Caco-2 (cell line): ENCODE measurements at regions not wholly inside any gene's neighbourhood (a gene's known extent, or its start where the extent isn't known, plus 50 kb on each side); places are given as distances from the start of the nearest gene placed in this dataset.

ENCODE experiments used
- BruUV-seq: library from RNA; stranded (reverse); fragments of 400-500 nt; replicated peaks from 2 replicates; lab custom pipeline; 2021; lab: Mats Ljungman, UMichigan
- CTCF ChIA-PET: fragments of 300-600 bp; sonication (Branson Sonifier 250); formaldehyde crosslinking; loops from one replicate; lab custom pipeline; 2022; ENCODE audit warnings: antibody characterized with exemption; lab: Charles Lee
- POLR2A ChIA-PET: fragments of 300-600 bp; sonication (Branson Sonifier 250); formaldehyde crosslinking; loops from one replicate; lab custom pipeline; 2022; ENCODE audit warnings: antibody characterized with exemption; lab: Charles Lee
- DNase-seq, 2 experiments: peaks; one replicate each; pipeline versions ENCODE4 v3.0.0 to v3.0.0-alpha.2; 2020 to 2022
- H3K27me3 ChIP-seq: replicated peaks from 2 replicates; pipeline ENCODE4 v1.6.0; 2011; ENCODE audit warnings: low read length; ENCODE audit not compliant: control insufficient read depth, insufficient read depth
- H3K36me3 ChIP-seq: 2 replicates; pipeline ENCODE4 v1.5.1; 2011; ENCODE audit warnings: low read length; ENCODE audit not compliant: control insufficient read depth, insufficient read depth
- H3K4me1 ChIP-seq: fragments of 250-450 bp; sonication (Bioruptor Pico); 2 replicates; pipeline ENCODE4 v1.5.1; 2020; ENCODE audit warnings: mild to moderate bottlenecking
- H3K4me3 ChIP-seq: 2 replicates; pipeline ENCODE4 v1.5.1; 2011; ENCODE audit warnings: low read depth, mild to moderate bottlenecking, control low read depth, low read length
- H3K9me3 ChIP-seq: fragments of 250-450 bp; sonication (Bioruptor Pico); 2 replicates; pipeline ENCODE4 v1.5.1; 2020; ENCODE audit warnings: mild to moderate bottlenecking, moderate library complexity
- H3K27ac Mint-ChIP-seq: one replicate; pipeline ENCODE4 v1.8.0; 2022; ENCODE audit warnings: mixed read lengths; ENCODE audit not compliant: unreplicated experiment
- H3K27me3 Mint-ChIP-seq: one replicate; pipeline ENCODE4 v1.8.0; 2022; ENCODE audit warnings: mixed read lengths; ENCODE audit not compliant: insufficient read depth, unreplicated experiment
- H3K36me3 Mint-ChIP-seq: one replicate; pipeline ENCODE4 v1.8.0; 2022; ENCODE audit warnings: mild to moderate bottlenecking, mixed read lengths; ENCODE audit not compliant: insufficient read depth, unreplicated experiment
- H3K4me1 Mint-ChIP-seq: one replicate; pipeline ENCODE4 v1.8.0; 2022; ENCODE audit warnings: low read depth, mixed read lengths; ENCODE audit not compliant: unreplicated experiment
- H3K4me3 Mint-ChIP-seq: one replicate; pipeline ENCODE4 v1.8.0; 2022; ENCODE audit warnings: mild to moderate bottlenecking, moderate library complexity, mixed read lengths; ENCODE audit not compliant: unreplicated experiment
- H3K9me3 Mint-ChIP-seq: one replicate; pipeline ENCODE4 v1.8.0; 2022; ENCODE audit warnings: mixed read lengths; ENCODE audit not compliant: unreplicated experiment
- CTCF ChIP-seq, 2 experiments: fragments of 200-600 bp in 1 of 2; IDR thresholded peaks; 1 replicate in 1 of 2; 2 replicates in 1 of 2; pipeline versions ENCODE4 v1.5.1 to v1.8.0; 2011 to 2022; ENCODE audit warnings: antibody characterized with exemption in 1 of 2, control low read depth in 1 of 2, inconsistent platforms in 1 of 2, low read depth in 1 of 2, low read length in 1 of 2, mild to moderate bottlenecking in 1 of 2, moderate library complexity in 1 of 2; ENCODE audit not compliant: insufficient read depth in 1 of 2, severe bottlenecking in 1 of 2, unreplicated experiment in 1 of 2
- intact Hi-C: fragments of 100-400 bp; cut with micrococcal nuclease; formaldehyde crosslinking; loops from one replicate; pipeline ENCODE4 v1.10.0; 2022; ENCODE audit not compliant: unreplicated experiment

- POLR2A ChIA-PET = no interaction called here
- no peak overlapping the region for H3K27ac Mint-ChIP-seq
- DNase-seq = no peak
- no peaks in the 10 kb centered on the region for H3K4me1 Mint-ChIP-seq
- H3K4me3 Mint-ChIP-seq = no peak overlapping the region
- intact Hi-C loops = no loop called here
- no peaks in the 10 kb centered on the region for H3K27me3 Mint-ChIP-seq
- H3K9me3 ChIP-seq = no peaks in the 10 kb centered on the region
- CTCF ChIA-PET = interaction anchor here (1.9 kb wide), 1 partner anchor 174 kb away, joined by 5 read pairs; no protein-coding TSS in a partner anchor
- no peaks in the 10 kb centered on the region for H3K27me3 ChIP-seq
- no peaks in the 10 kb centered on the region; the same call in 1 of the 2 replicates for H3K4me1 ChIP-seq
- no peaks in the 10 kb centered on the region for H3K9me3 Mint-ChIP-seq
- H3K36me3 ChIP-seq = no peaks in the 10 kb centered on the region
- no peak for TF ChIP-seq CTCF (IDR thresholded peaks at IDR 0.05; ENCODE audit: insufficient read depth in 1 of 2, low read depth in 1 of 2, low read length in 1 of 2, severe bottlenecking in 1 of 2, unreplicated experiment in 1 of 2)
- H3K36me3 Mint-ChIP-seq = no peaks in the 10 kb centered on the region
- BruUV-seq = no TSS peak
- no peak overlapping the region for H3K4me3 ChIP-seq
Observed at GRCh38 chr9:134268747-134269146, 57.5 kb upstream of the RXRA start.

GRCh38 chr9:134271338-134272301 lies 54.6 kb upstream of the RXRA start:
- Mint-ChIP-seq H3K36me3 (no peaks in the 10 kb centered on the region), H3K27ac (no peak overlapping the region), H3K4me1 (no peaks in the 10 kb centered on the region), H3K27me3 (no peaks in the 10 kb centered on the region), H3K9me3 (no peaks in the 10 kb centered on the region), H3K4me3 (no peak overlapping the region)
- no peaks in the 10 kb centered on the region for H3K4me1 ChIP-seq
- no peak for DNase-seq
- H3K4me3 ChIP-seq = no peak overlapping the region
- TF ChIP-seq CTCF (IDR thresholded peaks at IDR 0.05; ENCODE audit: insufficient read depth in 1 of 2, low read depth in 1 of 2, low read length in 1 of 2, severe bottlenecking in 1 of 2, unreplicated experiment in 1 of 2) = no peak
- no TSS peak for BruUV-seq
- H3K9me3 ChIP-seq = no peaks in the 10 kb centered on the region
- H3K36me3 ChIP-seq = no peaks in the 10 kb centered on the region
- intact Hi-C loops = no loop called here
- H3K27me3 ChIP-seq = no peaks in the 10 kb centered on the region
- CTCF ChIA-PET = no interaction called here
- POLR2A ChIA-PET = no interaction called here

GRCh38 chr9:134272302-134273023 lies 53.8 kb upstream of the RXRA start:
- CTCF ChIA-PET = no interaction called here
- no peaks in the 10 kb centered on the region for H3K36me3 ChIP-seq
- H3K4me3 ChIP-seq = no peak overlapping the region
- BruUV-seq = no TSS peak
- DNase-seq = no peak
- H3K27me3 ChIP-seq = no peaks in the 10 kb centered on the region
- POLR2A ChIA-PET = no interaction called here
- no peaks in the 10 kb centered on the region for H3K4me1 Mint-ChIP-seq
- no peaks in the 10 kb centered on the region for H3K4me1 ChIP-seq
- no peaks in the 10 kb centered on the region for H3K9me3 Mint-ChIP-seq
- H3K36me3 Mint-ChIP-seq = no peaks in the 10 kb centered on the region
- intact Hi-C loops = no loop called here
- TF ChIP-seq CTCF (IDR thresholded peaks at IDR 0.05; ENCODE audit: insufficient read depth in 1 of 2, low read depth in 1 of 2, low read length in 1 of 2, severe bottlenecking in 1 of 2, unreplicated experiment in 1 of 2) = no peak
- H3K9me3 ChIP-seq = no peaks in the 10 kb centered on the region
- H3K4me3 Mint-ChIP-seq = no peak overlapping the region
- H3K27me3 Mint-ChIP-seq = no peaks in the 10 kb centered on the region
- no peak overlapping the region for H3K27ac Mint-ChIP-seq
